ENCODE measurements at regions not wholly inside any gene's neighbourhood (a gene's known extent, or its start where the extent isn't known, plus 50 kb on each side); places are given as distances from the start of the nearest gene placed in this dataset.
A peak's percentile ranks its signal among the peaks of the same experiment; 100 is the strongest.

GRCh38 chr12:125206711-125207110, 141.5 kb downstream of the AACS start:
- ATAC-seq, result no peak
- H3K36me3 Mint-ChIP-seq, result peaks cover 14% of the 10 kb centered on the region
- no peak for DNase-seq (ENCODE audit: low spot score)
- no peaks in the 10 kb centered on the region for H3K27me3 Mint-ChIP-seq (ENCODE audit: low read depth)
- H3K9me3 Mint-ChIP-seq, result peaks cover 9% of the 10 kb centered on the region
- POLR2A ChIA-PET, result no interaction called here
- H3K4me1 Mint-ChIP-seq, result peaks cover 55% of the 10 kb centered on the region
- peak overlapping the region; percentile 66 for H3K27ac Mint-ChIP-seq
- CTCF ChIA-PET, result interaction anchor here (1.0 to 1.6 kb wide), 2 partner anchors 8 to 289 kb away, joined by 3 to 5 read pairs; no protein-coding TSS in a partner anchor
- TF ChIP-seq ATF2 (CRISPR knock-in tag; IDR thresholded peaks at IDR 0.05; ENCODE audit: borderline replicate concordance, low read depth), result no peak
- TF ChIP-seq USF2 (CRISPR knock-in tag; IDR thresholded peaks at IDR 0.05), result no peak
- no peak overlapping the region for H3K4me3 Mint-ChIP-seq

- ChIA-PET CTCF (interaction anchor here (0.8 to 1.6 kb wide), 4 partner anchors 10 to 191 kb away, joined by 3 to 5 read pairs (median 4); no protein-coding TSS in a partner anchor), POLR2A (interaction anchor here (1.0 kb wide), 1 partner anchor 10 kb away, joined by 3 read pairs; no protein-coding TSS in a partner anchor)
- TF ChIP-seq TP53 (CRISPR knock-in tag; IDR thresholded peaks at IDR 0.05) (no peak), CREM (CRISPR knock-in tag; IDR thresholded peaks at IDR 0.05) (no peak), ZNF671 (CRISPR knock-in tag; IDR thresholded peaks at IDR 0.05) (no peak), TCF7 (CRISPR knock-in tag; IDR thresholded peaks at IDR 0.05; ENCODE audit: low read depth) (no peak), ZNF512 (CRISPR knock-in tag; IDR thresholded peaks at IDR 0.05; ENCODE audit: borderline replicate concordance) (no peak), MLX (CRISPR knock-in tag; IDR thresholded peaks at IDR 0.05) (no peak), NFE2L1 (CRISPR knock-in tag; IDR thresholded peaks at IDR 0.05) (no peak), ZNF423 (CRISPR knock-in tag; IDR thresholded peaks at IDR 0.05) (no peak), RORB (CRISPR knock-in tag; IDR thresholded peaks at IDR 0.05) (no peak), ARID4B (CRISPR knock-in tag; IDR thresholded peaks at IDR 0.05; ENCODE audit: borderline replicate concordance) (no peak), FOXP1 (CRISPR knock-in tag; IDR thresholded peaks at IDR 0.05; ENCODE audit: borderline replicate concordance) (no peak), ZNF317 (CRISPR knock-in tag; IDR thresholded peaks at IDR 0.05; ENCODE audit: borderline replicate concordance, low read depth) (no peak), NR2C2 (CRISPR knock-in tag; IDR thresholded peaks at IDR 0.05) (no peak), MYBL2 (CRISPR knock-in tag; IDR thresholded peaks at IDR 0.05) (no peak), MXD4 (CRISPR knock-in tag; IDR thresholded peaks at IDR 0.05; ENCODE audit: borderline replicate concordance) (no peak), ATF2 (CRISPR knock-in tag; IDR thresholded peaks at IDR 0.05; ENCODE audit: borderline replicate concordance, low read depth) (no peak), JAZF1 (CRISPR knock-in tag; IDR thresholded peaks at IDR 0.05) (no peak), TEAD1 (CRISPR knock-in tag; IDR thresholded peaks at IDR 0.05) (no peak), EMX1 (CRISPR knock-in tag; IDR thresholded peaks at IDR 0.05) (no peak)
- H3K36me3 Mint-ChIP-seq, result peaks cover 3% of the 10 kb centered on the region; the same call in 1 of the 2 replicates
- H3K9me3 Mint-ChIP-seq, result no peaks in the 10 kb centered on the region
- DNase-seq (ENCODE audit: low spot score) (no peak), ATAC-seq (no peak)
- peaks cover 55% of the 10 kb centered on the region for H3K4me1 Mint-ChIP-seq
- H3K27ac Mint-ChIP-seq, result no peak overlapping the region
- no peak overlapping the region for H3K4me3 Mint-ChIP-seq
- H3K27me3 Mint-ChIP-seq (ENCODE audit: low read depth), result no peaks in the 10 kb centered on the region
Observed at GRCh38 chr12:125208334-125208733, 143.1 kb downstream of the AACS start.
